ENCODE measurements at regions not wholly inside any gene's neighbourhood (a gene's known extent, or its start where the extent isn't known, plus 50 kb on each side); places are given as distances from the start of the nearest gene placed in this dataset.
"Not testable (repeated sequence)": the region's sequence is repeated elsewhere in the genome, so short reads cannot be mapped to it uniquely, and the experiment has no call there.

DNA sequence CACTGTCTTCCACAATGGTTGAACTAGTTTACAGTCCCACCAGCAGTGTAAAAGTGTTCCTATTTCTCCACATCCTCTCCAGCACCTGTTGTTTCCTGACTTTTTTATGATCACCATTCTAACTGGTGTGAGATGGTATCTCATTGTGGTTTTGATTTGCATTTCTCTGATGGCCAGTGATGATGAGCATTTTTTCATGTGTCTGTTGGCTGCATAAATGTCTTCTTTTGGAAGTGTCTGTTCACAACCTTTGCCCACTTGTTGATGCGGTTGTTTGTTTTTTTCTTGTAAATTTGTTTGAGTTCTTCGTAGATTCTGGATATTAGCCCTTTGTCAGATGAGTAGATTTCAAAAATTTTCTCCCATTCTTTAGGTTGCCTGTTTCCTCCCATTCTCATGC is 194.0 kb upstream of the IL12B start:
- not testable (repeated sequence) for TF ChIP-seq CEBPB (IDR thresholded peaks at IDR 0.05; ENCODE audit: borderline replicate concordance in 1 of 2, low read depth in 2 of 2, low read length in 2 of 2); TAF1 (IDR thresholded peaks at IDR 0.05; ENCODE audit: borderline replicate concordance, low read depth, low read length)
- TF ChIP-seq, protein P1, sequence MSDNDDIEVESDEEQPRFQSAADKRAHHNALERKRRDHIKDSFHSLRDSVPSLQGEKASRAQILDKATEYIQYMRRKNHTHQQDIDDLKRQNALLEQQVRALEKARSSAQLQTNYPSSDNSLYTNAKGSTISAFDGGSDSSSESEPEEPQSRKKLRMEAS (IDR thresholded peaks at IDR 0.05; ENCODE audit: low read depth, low read length), result not testable (repeated sequence)

Data from GM12878 (cell line).